H1 (cell line): ENCODE measurements at regions not wholly inside any gene's neighbourhood (a gene's known extent, or its start where the extent isn't known, plus 50 kb on each side); places are given as distances from the start of the nearest gene placed in this dataset.

ENCODE experiments used
- CTCF ChIA-PET: fragments of 300-600 bp; sonication (Branson Sonifier 250); formaldehyde crosslinking; loops from one replicate; lab custom pipeline; 2021; ENCODE audit not compliant: partially characterized antibody; lab: Charles Lee
- POLR2A ChIA-PET: fragments of 300-600 bp; sonication (Branson Sonifier 250); formaldehyde crosslinking; loops from one replicate; lab custom pipeline; 2021; ENCODE audit warnings: inconsistent platforms; ENCODE audit not compliant: partially characterized antibody; lab: Charles Lee
- DNase-seq, 2 experiments: peaks; one replicate each; pipeline versions ENCODE4 v3.0.0 to v3.0.0-alpha.2; 2010 to 2022; ENCODE audit warnings: low spot score in 2 of 2, low read depth in 1 of 2, mixed read lengths in 1 of 2
- FAIRE-seq: peaks from 2 replicates; lab custom pipeline; 2011; peaks lifted over from hg19 to GRCh38; lab: Jason Lieb, UNC
- H2AFZ ChIP-seq: 2 replicates; pipeline ENCODE4 v1.8.1; 2012; ENCODE audit warnings: low read length, inconsistent platforms
- H2AK5ac ChIP-seq: 2 replicates; pipeline ENCODE4 v1.6.1; 2013; ENCODE audit warnings: low read depth, low read length
- H2BK120ac ChIP-seq: replicated peaks from 2 replicates; pipeline ENCODE3; 2013; ENCODE audit warnings: low read depth, low read length, inconsistent platforms
- H2BK12ac ChIP-seq: 2 replicates; pipeline ENCODE4 v1.6.1; 2013; ENCODE audit warnings: low read depth, low read length
- H2BK15ac ChIP-seq: 2 replicates; pipeline ENCODE4 v1.6.1; 2013; ENCODE audit warnings: low read length
- H2BK20ac ChIP-seq: 2 replicates; pipeline ENCODE4 v1.6.1; 2013; ENCODE audit warnings: low read length
- H2BK5ac ChIP-seq: 2 replicates; pipeline ENCODE4 v1.6.1; 2013; ENCODE audit warnings: low read depth, low read length
- H3K14ac ChIP-seq: 2 replicates; pipeline ENCODE4 v1.6.1; 2013; ENCODE audit warnings: inconsistent platforms; ENCODE audit not compliant: insufficient read length
- H3K18ac ChIP-seq: 2 replicates; pipeline ENCODE4 v1.6.1; 2013; ENCODE audit warnings: low read length; ENCODE audit errors: extremely low read depth
- H3K23ac ChIP-seq: 2 replicates; pipeline ENCODE4 v1.6.1; 2013; ENCODE audit warnings: inconsistent platforms; ENCODE audit not compliant: insufficient read length
- H3K23me2 ChIP-seq: 2 replicates; pipeline ENCODE4 v1.6.1; 2013; ENCODE audit warnings: low read depth, low read length
- H3K27ac ChIP-seq: 2 replicates; pipeline ENCODE4 v1.6.1; 2011; ENCODE audit warnings: low read depth, low read length, inconsistent platforms
- H3K27me3 ChIP-seq, 4 experiments: replicated peaks in 1 of 4; 1 replicate in 1 of 4; 2 replicates in 3 of 4; pipeline versions ENCODE4 v1.6.1 to v1.8.1; 2011 to 2013; ENCODE audit warnings: low read length in 3 of 4, mild to moderate bottlenecking in 3 of 4, inconsistent platforms in 2 of 4, mixed read lengths in 2 of 4, moderate library complexity in 1 of 4; ENCODE audit not compliant: control insufficient read depth in 3 of 4, insufficient read depth in 3 of 4; ENCODE audit errors: extremely low read depth in 1 of 4
- H3K36me3 ChIP-seq, 4 experiments: 2 replicates each; pipeline versions ENCODE4 v1.6.1 to v1.8.1; 2011 to 2013; ENCODE audit warnings: mild to moderate bottlenecking in 4 of 4, low read length in 3 of 4, moderate library complexity in 2 of 4, control low read depth in 1 of 4, inconsistent platforms in 1 of 4; ENCODE audit not compliant: insufficient read depth in 4 of 4, control insufficient read depth in 2 of 4
- H3K4ac ChIP-seq: replicated peaks from 2 replicates; pipeline ENCODE3; 2013; ENCODE audit warnings: low read length, low read depth, mixed read lengths, inconsistent platforms; ENCODE audit not compliant: insufficient read length
- H3K4me1 ChIP-seq, 4 experiments: replicated peaks in 1 of 4; 1 replicate in 1 of 4; 2 replicates in 3 of 4; pipeline versions ENCODE4 v1.6.1 to v1.8.1; 2011 to 2013; ENCODE audit warnings: low read length in 3 of 4, inconsistent platforms in 2 of 4, mixed read lengths in 1 of 4; ENCODE audit not compliant: insufficient read depth in 4 of 4, control insufficient read depth in 3 of 4
- H3K4me2 ChIP-seq, 2 experiments: 2 replicates each; pipeline versions ENCODE4 v1.6.1 to v1.8.1; 2011 to 2013; ENCODE audit warnings: low read depth in 2 of 2, low read length in 2 of 2, control low read depth in 1 of 2, inconsistent platforms in 1 of 2, mild to moderate bottlenecking in 1 of 2; ENCODE audit not compliant: insufficient read depth in 1 of 2
- H3K4me3 ChIP-seq, 4 experiments: fragments of 200-600, 300-600 bp in 1 of 4; sonication (generic), shearing (Covaris generic), sonication (Bioruptor Twin) in 1 of 4; 2 replicates each; pipeline versions ENCODE4 v1.5.1 to v1.8.1; 2011 to 2016; ENCODE audit warnings: low read length in 4 of 4, low read depth in 3 of 4, control low read depth in 2 of 4, inconsistent platforms in 2 of 4, mild to moderate bottlenecking in 2 of 4, mixed read lengths in 1 of 4, moderate library complexity in 1 of 4; ENCODE audit not compliant: insufficient read depth in 2 of 4; ENCODE audit errors: extremely low read depth in 1 of 4
- H3K56ac ChIP-seq: replicated peaks from 2 replicates; pipeline ENCODE3; 2013; ENCODE audit warnings: low read depth, mild to moderate bottlenecking, mixed read lengths, low read length, inconsistent platforms; ENCODE audit not compliant: insufficient read length
- H3K79me1 ChIP-seq: 2 replicates; pipeline ENCODE4 v1.6.1; 2013; ENCODE audit warnings: low read depth, low read length, control low read depth
- H3K79me2 ChIP-seq, 2 experiments: 2 replicates each; pipeline versions ENCODE4 v1.6.1 to v1.8.1; 2012 to 2013; ENCODE audit warnings: low read length in 2 of 2, mild to moderate bottlenecking in 2 of 2, inconsistent platforms in 1 of 2; ENCODE audit not compliant: insufficient read depth in 2 of 2, control insufficient read depth in 1 of 2
- H3K9ac ChIP-seq, 4 experiments: replicated peaks in 1 of 4; 1 replicate in 1 of 4; 2 replicates in 3 of 4; pipeline versions ENCODE4 v1.6.1 to v1.8.1; 2011 to 2013; ENCODE audit warnings: low read depth in 3 of 4, low read length in 3 of 4, control low read depth in 2 of 4, mild to moderate bottlenecking in 2 of 4, moderate library complexity in 2 of 4, inconsistent platforms in 1 of 4; ENCODE audit errors: extremely low read depth in 1 of 4
- H3K9me3 ChIP-seq, 2 experiments: 2 replicates each; pipeline versions ENCODE4 v1.6.1 to v1.8.1; 2012 to 2013; ENCODE audit warnings: mild to moderate bottlenecking in 2 of 2, moderate library complexity in 2 of 2, control low read depth in 1 of 2, inconsistent platforms in 1 of 2, low read depth in 1 of 2, low read length in 1 of 2, mixed read lengths in 1 of 2; ENCODE audit not compliant: insufficient read depth in 2 of 2
- H4K20me1 ChIP-seq, 2 experiments: replicated peaks in 1 of 2; 2 replicates each; pipeline versions ENCODE3 to v1.8.1; 2011 to 2013; ENCODE audit warnings: inconsistent platforms in 2 of 2, low read length in 2 of 2, mild to moderate bottlenecking in 1 of 2; ENCODE audit not compliant: insufficient read depth in 2 of 2, control insufficient read depth in 1 of 2
- H4K5ac ChIP-seq: 2 replicates; pipeline ENCODE4 v1.6.1; 2013; ENCODE audit warnings: low read length, low read depth, mixed read lengths, inconsistent platforms; ENCODE audit not compliant: insufficient read length
- H4K8ac ChIP-seq: 2 replicates; pipeline ENCODE4 v1.8.0; 2013; ENCODE audit warnings: mild to moderate bottlenecking, moderate library complexity, low read length, inconsistent platforms; ENCODE audit not compliant: insufficient read depth; ENCODE audit errors: extremely low read depth
- H4K91ac ChIP-seq: replicated peaks from 2 replicates; pipeline ENCODE3; 2013; ENCODE audit warnings: low read length, mixed read lengths, inconsistent platforms; ENCODE audit not compliant: insufficient read length
- CHD1 ChIP-seq: IDR thresholded peaks from 2 replicates; pipeline ENCODE4 v1.6.1; 2012; ENCODE audit warnings: low read depth, low read length, improper control_type of control experiment
- HDAC2 ChIP-seq, 2 experiments: fragments of 300-600 bp in 1 of 2; sonication (generic) in 1 of 2; IDR thresholded peaks; 2 replicates each; pipeline ENCODE4 v1.6.1; 2011 to 2012; ENCODE audit warnings: low read depth in 2 of 2, low read length in 2 of 2, mild to moderate bottlenecking in 2 of 2, moderate library complexity in 2 of 2, borderline replicate concordance in 1 of 2, inconsistent platforms in 1 of 2
- HDAC6 ChIP-seq: IDR thresholded peaks from one replicate; pipeline ENCODE4 v1.7.1; 2012; ENCODE audit warnings: low read depth, mild to moderate bottlenecking, inconsistent platforms, low read length, moderate library complexity
- PHF8 ChIP-seq: fragments of 200-600 bp; sonication (generic); conservative IDR thresholded peaks from 2 replicates; pipeline ENCODE4 v1.7.1; 2012; ENCODE audit warnings: low read depth, mild to moderate bottlenecking, inconsistent platforms, low read length, moderate library complexity
- POLR2A ChIP-seq, 2 experiments: IDR thresholded peaks; 1 replicate in 1 of 2; 2 replicates in 1 of 2; pipeline ENCODE4 v1.6.1; 2011; ENCODE audit warnings: low read depth in 2 of 2, low read length in 2 of 2, mild to moderate bottlenecking in 2 of 2; ENCODE audit errors: control extremely low read depth in 1 of 2
- POLR2AphosphoS5 ChIP-seq: IDR thresholded peaks from 2 replicates; pipeline ENCODE4 v1.6.1; 2011; ENCODE audit warnings: low read depth, low read length
- RAD21 ChIP-seq, 2 experiments: IDR thresholded peaks in 1 of 2; conservative IDR thresholded peaks in 1 of 2; 2 replicates each; pipeline ENCODE4 v1.6.1; 2011; ENCODE audit warnings: low read depth in 2 of 2, low read length in 2 of 2, improper control_type of control experiment in 1 of 2, inconsistent platforms in 1 of 2, mild to moderate bottlenecking in 1 of 2, moderate library complexity in 1 of 2
- RBBP5 ChIP-seq: IDR thresholded peaks from 2 replicates; pipeline ENCODE4 v1.7.1; 2012; ENCODE audit warnings: low read depth, mild to moderate bottlenecking, inconsistent platforms, low read length, moderate library complexity, borderline replicate concordance
- RNF2 ChIP-seq: fragments of 200-900, 300-1000 bp; sonication (generic); IDR thresholded peaks from 2 replicates; pipeline ENCODE4 v1.7.1; 2016; ENCODE audit warnings: borderline replicate concordance, low read depth, mild to moderate bottlenecking, antibody characterized with exemption, low read length; ENCODE audit not compliant: poor library complexity, severe bottlenecking; ENCODE audit errors: missing control alignments
- SP2 ChIP-seq: IDR thresholded peaks from 2 replicates; pipeline ENCODE4 v1.6.1; 2012; ENCODE audit warnings: mild to moderate bottlenecking, low read length, inconsistent platforms
- TAF1 ChIP-seq: IDR thresholded peaks from 2 replicates; pipeline ENCODE4 v1.6.1; 2011; ENCODE audit warnings: mild to moderate bottlenecking, low read depth, low read length
- TAF7 ChIP-seq: optimal IDR thresholded peaks from 2 replicates; pipeline ENCODE3; 2011; ENCODE audit warnings: low read depth, mild to moderate bottlenecking, inconsistent platforms, low read length, moderate library complexity, borderline replicate concordance
- TCF12 ChIP-seq: IDR thresholded peaks from 2 replicates; pipeline ENCODE4 v1.6.1; 2011; ENCODE audit warnings: low read depth, mild to moderate bottlenecking, low read length
- TEAD4 ChIP-seq: IDR thresholded peaks from 2 replicates; pipeline ENCODE4 v1.6.1; 2012; ENCODE audit warnings: low read depth, low read length, inconsistent platforms, mixed read lengths
- WGBS, 2 experiments: shearing (Covaris generic) in 1 of 2; methylation state at CpG; one replicate each; pipeline versions ENCODE4 v1.1.6 to v1.1.7; 2013 to 2015; ENCODE audit warnings: low lambda C conversion rate in 2 of 2, mixed read lengths in 2 of 2, inconsistent platforms in 1 of 2, low coverage in 1 of 2, missing lambda C conversion rate in 1 of 2; ENCODE audit not compliant: insufficient replicate concordance in 2 of 2, insufficient coverage in 1 of 2, insufficient read length in 1 of 2; ENCODE audit errors: extremely low coverage in 1 of 2, missing lambda C conversion rate in 1 of 2; 5-methylcytosine and 5-hydroxymethylcytosine counted together

GRCh38 chr2:120834206-120834605, 98.5 kb downstream of the GLI2 start:
- Histone ChIP-seq H4K5ac (no peak overlapping the region), H3K4me2 (no peak overlapping the region), H3K79me2 (peaks cover 0 to 69% of the 10 kb centered on the region in 2 experiments; a peak in 2 of 4 replicates), H2BK20ac (no peak overlapping the region), H3K27ac (no peak overlapping the region), H2BK5ac (no peak overlapping the region), H2BK120ac (no peak overlapping the region), H3K9ac (no peak overlapping the region), H4K20me1 (peaks cover 3 to 21% of the 10 kb centered on the region in 2 experiments), H3K36me3 (peaks cover 0 to 6% (median under 1%) of the 10 kb centered on the region in 4 experiments; a peak in 2 of 8 replicates), H2BK12ac (no peak overlapping the region), H3K4me3 (no peak overlapping the region), H4K8ac (no peak overlapping the region), H3K23me2 (no peaks in the 10 kb centered on the region), H2AFZ (no peak overlapping the region), H4K91ac (no peak overlapping the region), H3K79me1 (peaks cover 23% of the 10 kb centered on the region), H2BK15ac (no peak overlapping the region), H3K18ac (no peak overlapping the region), H3K23ac (no peak overlapping the region), H3K4me1 (peaks cover 2 to 16% (median 8%) of the 10 kb centered on the region in 4 experiments; a peak in 6 of 7 replicates), H3K14ac (no peak overlapping the region), H3K4ac (no peak overlapping the region), H3K27me3 (no peaks in the 10 kb centered on the region), H2AK5ac (no peak overlapping the region), H3K56ac (no peak overlapping the region), H3K9me3 (peaks cover 0 to 2% of the 10 kb centered on the region in 2 experiments; a peak in 2 of 4 replicates)
- DNase-seq (no peak), FAIRE-seq (no peak)
- CTCF ChIA-PET: interaction anchor here (0.6 to 4.3 kb wide), 26 partner anchors 9 to 245 kb away, joined by 3 to 22 read pairs (median 4); no protein-coding TSS in a partner anchor
- 97% methylated on average over 3 of the region's 3 CpGs; no CpG with 5 or more reads in 1 of the 2 experiments for WGBS, 2 experiments
- POLR2A ChIA-PET: interaction anchor here (0.6 to 2.1 kb wide), 4 partner anchors 9 to 241 kb away, joined by 3 to 6 read pairs (median 4); no protein-coding TSS in a partner anchor
- TF ChIP-seq RNF2 (no peak), SP2 (no peak), HDAC6 (no peak), TAF1 (no peak), RAD21 (IDR thresholded peaks at IDR 0.05 in 1 of 2, conservative IDR thresholded peaks at IDR 0.05 in 1 of 2; ENCODE audit: low read depth in 2 of 2, low read length in 2 of 2) (no peak), PHF8 (no peak), HDAC2 (IDR thresholded peaks at IDR 0.05; ENCODE audit: borderline replicate concordance in 1 of 2, low read depth in 2 of 2, low read length in 2 of 2) (no peak), TEAD4 (no peak), CHD1 (no peak), RBBP5 (no peak), POLR2AphosphoS5 (no peak), POLR2A (IDR thresholded peaks at IDR 0.05; ENCODE audit: control extremely low read depth in 1 of 2, low read depth in 2 of 2, low read length in 2 of 2) (no peak), TCF12 (no peak), TAF7 (no peak)
